Activated T-cell treated with anti-CD3 and anti-CD28 coated beads for 48 hours (primary cell): ENCODE measurements at regions not wholly inside any gene's neighbourhood (a gene's known extent, or its start where the extent isn't known, plus 50 kb on each side); places are given as distances from the start of the nearest gene placed in this dataset.
"Not testable (repeated sequence)": the region's sequence is repeated elsewhere in the genome, so short reads cannot be mapped to it uniquely, and the experiment has no call there.

ENCODE experiments used
- DNase-seq: peaks from one replicate; pipeline ENCODE4 v3.0.0-alpha.2; 2020; ENCODE audit warnings: low read depth

DNA sequence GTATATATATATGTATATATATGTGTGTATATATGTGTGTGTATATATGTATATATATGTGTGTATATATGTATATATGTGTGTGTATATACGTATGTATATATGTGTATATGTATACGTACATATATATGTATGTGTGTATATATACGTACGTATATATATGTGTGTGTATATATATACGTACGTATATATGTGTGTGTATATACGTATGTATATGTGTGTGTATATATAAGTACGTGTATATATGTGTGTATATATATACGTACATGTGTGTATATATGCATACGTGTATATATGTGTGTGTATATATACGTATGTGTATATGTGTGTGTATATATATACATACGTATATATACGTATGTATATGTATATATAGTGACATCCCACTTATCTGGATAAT, 154.4 kb downstream of the CDRT15L2 start:
- DNase-seq: no peak

DNA sequence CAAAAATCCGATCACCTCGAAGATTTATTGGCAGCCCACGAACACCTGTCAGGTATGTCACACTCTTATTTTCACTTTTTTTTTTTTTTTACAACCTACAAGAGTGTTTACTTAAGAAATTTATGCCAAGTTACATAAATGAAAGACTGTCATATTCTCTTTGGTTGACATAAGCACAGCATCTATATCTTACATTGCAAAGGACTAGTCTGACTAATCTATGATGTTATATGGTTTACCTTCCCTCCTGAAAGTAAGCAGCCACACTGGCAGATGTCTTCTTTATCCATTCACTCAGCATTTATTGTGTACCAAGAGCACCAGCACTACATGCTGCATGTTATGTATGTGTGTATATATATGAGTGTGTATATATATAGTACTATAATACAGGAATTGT, 156.3 kb downstream of the CDRT15L2 start:
- DNase-seq: no peak

DNA sequence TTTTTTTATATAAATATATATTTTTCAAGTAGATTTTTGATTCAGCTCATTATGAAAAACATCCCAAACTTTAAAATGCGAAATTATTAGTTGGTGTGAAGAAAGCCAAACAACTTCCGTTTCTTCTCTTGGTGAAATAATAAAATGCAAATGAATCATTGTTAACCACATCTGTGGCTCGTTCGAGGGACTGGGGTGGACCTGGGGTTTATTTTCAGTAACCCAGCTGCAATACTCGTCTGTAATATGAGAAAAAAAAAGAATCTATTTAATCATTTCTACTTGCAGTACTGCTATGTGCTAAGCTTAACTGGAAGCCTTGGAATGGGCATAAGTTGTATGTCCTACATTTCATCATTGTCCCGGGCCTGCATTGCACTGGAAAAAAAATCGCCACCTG, 158.1 kb downstream of the CDRT15L2 start:
- not testable (repeated sequence) for DNase-seq

DNA sequence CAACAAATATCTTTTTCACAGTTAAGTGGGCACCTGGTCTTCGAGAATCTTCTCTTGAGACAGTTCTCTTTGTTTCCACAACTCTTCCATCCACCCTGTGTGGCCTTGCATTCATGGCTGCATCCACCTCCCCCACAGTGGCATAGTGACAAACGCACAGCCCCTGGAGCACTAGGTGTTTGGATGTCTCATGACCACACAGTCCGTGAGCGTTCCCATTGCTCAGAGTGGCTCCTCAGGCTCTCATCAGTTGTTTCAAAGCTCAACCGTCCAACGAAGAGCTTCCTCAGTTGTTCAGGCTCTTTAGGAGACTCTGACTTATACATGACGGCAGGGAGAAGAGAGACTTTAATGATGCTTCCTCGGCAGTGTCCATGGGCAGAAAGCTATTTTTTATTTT, 191.6 kb downstream of the CDRT15L2 start:
- no peak for DNase-seq

DNA sequence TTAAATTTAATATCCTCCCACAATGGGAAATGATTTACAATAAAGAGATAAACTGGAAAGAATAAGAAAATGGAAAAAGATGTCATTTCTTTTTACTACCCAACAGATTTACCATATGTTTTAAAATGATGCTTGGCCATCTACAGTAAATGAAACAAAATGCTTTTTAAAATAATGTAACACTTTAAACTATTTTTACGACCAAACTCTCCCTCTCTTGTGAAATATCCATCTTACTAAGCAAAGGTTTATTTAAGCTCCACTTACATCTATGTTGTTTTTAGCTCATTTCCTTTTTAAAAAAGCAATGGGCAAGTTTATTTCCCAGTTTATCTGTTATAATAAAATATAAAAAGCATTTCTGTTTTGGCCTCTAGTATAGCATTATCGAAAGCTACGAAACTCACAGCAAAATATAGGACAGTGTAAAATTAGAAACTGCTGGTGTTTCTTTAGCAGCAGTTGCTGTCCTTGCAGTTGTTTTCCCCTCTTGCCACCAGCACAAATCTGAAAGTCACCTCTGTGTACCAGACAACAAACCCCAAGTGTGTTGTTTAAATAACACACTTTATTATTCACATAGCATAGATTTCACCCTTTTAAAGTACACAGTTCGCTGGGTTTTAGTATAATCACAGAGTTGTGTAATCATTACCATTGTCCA, 195.1 kb downstream of the CDRT15L2 start:
- no peak for DNase-seq

DNA sequence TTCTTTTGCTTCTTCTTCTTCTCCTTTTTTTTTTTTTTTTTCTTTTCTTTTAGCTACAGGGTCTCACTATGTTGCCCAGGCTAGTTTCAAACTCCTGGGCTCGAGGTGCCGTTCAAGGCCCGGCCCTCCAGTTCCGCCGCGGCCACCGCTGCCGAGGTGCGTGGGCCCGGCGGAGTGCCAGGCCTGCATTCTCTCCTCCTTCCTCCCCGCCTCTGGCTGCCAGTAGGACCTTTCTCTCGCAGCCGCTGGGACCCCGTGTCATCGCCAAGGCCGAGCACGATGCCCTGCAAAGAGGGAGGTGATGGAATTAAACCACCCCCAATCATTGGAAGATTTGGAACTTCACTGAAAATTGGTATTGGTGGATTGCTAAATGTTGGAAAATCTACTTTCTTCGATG, 195.8 kb downstream of the CDRT15L2 start:
- no peak for DNase-seq

DNA sequence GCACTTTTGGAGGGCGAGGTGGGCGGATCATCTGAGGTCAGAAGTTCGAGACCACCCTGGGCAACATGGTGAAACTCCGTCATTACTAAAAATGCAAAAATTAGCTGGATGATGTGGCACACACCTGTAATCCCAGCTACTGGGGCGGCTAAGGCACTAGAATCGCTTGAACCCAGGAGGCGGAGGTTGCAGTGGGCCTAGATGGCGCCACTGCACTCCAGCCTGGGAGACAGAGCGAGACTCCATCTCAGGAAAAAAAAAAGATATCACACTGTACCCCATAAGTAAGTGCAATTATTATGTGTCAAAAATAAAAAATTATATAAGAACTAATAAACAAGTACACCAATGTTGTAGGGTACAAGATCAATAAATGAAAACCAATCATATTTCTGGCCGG, 200.0 kb downstream of the CDRT15L2 start:
- no peak for DNase-seq

DNA sequence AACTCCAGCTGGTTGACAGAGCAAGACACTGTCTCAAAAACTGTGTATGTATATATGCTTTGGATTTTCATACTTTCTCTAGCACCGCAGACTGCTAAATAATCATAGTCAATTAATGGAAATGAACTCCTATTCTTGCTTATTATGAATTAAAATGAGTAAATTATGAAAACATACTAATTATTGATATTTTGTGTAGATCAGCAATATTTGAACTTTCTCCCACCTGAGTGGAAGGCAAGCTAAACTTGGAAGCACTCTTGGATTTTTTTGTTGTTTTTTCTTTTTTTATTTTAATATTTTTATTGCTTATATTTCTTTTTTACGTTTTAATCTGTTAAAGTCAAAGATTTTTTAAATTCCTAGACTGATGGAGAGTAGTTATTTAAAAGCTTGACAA, 201.7 kb downstream of the CDRT15L2 start:
- DNase-seq: no peak

DNA sequence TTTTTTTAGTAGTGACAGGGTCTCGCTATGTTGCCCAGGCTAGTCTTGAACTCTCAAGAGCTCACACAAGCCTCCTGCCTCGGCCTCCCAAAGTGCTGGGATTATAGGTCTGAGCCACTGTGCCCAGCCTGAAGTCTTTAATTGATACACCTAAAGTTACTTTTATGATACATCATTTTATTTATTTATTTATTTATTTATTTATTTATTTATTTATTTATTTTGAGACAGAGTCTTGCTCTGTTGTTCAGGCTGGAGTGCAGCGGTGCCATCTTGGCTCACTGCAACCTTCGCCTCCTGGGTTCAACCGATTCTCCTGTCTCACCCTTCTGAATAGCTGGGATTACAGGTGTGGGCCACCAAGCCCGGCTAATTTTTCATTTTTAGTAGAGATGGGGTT, 202.3 kb downstream of the CDRT15L2 start:
- not testable (repeated sequence) for DNase-seq

DNA sequence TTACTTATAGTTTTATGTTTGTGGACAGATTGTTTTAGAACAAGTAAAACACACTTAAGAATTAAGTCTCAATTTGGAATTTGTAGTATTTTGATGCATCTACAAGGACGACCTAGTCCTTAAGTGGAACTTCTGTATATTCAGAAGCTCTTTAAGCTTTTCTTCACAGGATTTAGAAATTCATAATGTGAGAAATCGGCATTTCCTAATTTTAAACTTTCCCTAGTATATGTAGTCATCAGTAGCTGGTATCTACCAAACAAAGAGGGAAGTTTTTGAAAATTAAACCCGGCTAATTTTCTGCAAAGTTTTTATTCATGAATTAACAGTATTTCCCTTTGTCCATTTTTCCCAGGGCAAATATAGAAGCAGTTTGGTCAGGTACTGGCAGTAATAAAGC, 203.6 kb downstream of the CDRT15L2 start:
- DNase-seq: no peak

DNA sequence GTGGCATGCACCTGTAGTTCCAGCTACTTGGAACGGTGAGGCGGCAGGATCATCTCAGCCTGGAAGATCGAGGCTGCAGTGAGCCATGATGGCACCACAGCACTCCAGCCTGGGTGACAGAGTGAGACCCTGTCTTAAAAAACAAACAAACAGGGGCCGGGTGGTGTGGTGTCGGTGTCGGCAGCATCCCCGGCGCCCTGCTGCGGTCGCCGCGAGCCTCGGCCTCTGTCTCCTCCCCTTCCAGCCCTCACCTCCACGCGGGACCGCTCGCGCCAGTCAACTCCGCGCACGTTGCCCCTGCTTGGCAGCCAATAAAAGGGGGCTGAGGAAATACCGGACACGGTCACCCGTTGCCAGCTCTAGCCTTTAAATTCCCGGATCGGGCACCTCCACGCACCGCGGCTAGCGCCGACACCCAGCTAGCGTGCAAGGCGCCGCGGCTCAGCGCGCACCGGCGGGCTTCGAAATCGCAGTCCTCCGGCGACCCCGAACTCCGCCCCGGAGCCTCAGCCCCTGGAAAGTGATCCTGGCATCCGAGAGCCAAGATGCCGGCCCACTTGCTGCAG, 204.7 kb downstream of the CDRT15L2 start:
- no peak for DNase-seq

DNA sequence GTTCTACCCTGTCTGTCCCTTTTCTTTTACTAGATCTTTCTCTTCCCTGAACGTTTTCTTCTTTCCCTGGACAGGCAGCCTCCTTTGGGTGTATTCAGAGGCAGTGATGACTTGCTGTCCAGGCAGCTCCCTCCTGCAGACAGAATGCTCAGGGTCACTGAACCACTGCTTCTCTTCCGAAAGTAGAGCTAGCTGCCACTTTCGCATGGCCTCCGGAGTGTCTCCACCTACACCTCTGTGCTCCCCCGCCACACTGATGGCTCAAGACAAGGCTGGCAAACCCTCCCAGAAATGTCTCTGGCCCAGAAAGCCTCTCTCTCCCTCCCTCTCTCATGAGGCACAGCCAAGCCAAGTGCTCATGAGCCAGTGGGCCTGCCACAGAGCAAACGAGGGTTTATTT, 207.8 kb downstream of the CDRT15L2 start:
- no peak for DNase-seq

DNA sequence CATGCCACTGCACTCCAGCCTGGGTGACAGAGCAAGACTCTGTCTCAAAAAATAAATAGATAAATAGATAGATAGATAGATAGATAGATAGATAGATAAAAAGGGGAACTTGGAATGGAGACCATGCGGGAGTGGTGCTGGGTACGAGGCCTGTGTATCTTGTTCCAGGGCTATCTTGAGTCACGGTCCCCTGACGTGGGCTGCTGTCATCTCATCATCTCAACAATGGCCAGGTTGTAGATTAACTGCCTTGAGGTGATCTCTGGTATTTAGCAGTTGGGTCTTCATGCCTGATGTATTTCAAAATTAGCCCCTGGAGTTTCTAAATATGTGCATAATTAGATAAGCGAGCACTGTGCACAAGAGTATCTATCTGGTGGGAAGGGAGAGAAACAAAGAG, 212.1 kb downstream of the CDRT15L2 start:
- no peak for DNase-seq

DNA sequence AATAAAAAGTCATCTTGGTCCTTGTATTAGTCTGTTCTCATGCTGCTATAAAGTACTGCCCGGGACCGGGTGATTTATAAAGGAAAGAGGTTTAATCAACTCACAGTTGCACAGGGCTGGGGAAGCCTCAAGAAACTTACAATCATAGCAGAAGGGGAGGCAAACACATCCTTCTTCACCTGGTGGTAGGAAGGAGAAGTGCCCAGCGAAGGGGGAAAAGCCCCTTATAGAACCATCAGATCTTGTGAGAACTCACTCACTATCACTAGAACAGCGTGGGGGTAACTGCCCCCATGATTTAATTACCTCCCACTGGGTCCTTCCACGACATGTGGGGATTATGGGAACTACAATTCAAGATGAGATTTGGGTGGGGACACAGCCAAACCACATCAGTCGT, 215.0 kb downstream of the CDRT15L2 start:
- DNase-seq: not testable (repeated sequence)

DNA sequence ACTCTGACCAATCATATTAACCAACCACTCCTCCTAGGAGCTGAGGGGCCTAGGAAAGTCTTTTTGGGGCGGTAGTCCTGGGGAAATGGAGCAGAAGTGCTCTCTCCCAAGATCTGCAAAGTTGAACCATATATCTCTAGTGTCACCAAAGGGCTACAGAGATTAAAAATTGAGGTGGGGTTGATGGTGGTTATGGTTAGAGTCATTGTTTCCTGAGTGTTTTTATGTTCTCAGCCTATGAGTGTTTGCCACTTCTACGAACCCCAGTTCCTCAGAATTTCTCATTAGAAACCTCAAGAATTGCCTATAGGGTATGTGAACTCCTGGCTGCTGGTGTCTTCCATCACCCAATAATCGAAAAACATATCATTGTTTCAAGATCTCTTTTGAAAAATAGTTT, 217.8 kb downstream of the CDRT15L2 start:
- DNase-seq: no peak

DNA sequence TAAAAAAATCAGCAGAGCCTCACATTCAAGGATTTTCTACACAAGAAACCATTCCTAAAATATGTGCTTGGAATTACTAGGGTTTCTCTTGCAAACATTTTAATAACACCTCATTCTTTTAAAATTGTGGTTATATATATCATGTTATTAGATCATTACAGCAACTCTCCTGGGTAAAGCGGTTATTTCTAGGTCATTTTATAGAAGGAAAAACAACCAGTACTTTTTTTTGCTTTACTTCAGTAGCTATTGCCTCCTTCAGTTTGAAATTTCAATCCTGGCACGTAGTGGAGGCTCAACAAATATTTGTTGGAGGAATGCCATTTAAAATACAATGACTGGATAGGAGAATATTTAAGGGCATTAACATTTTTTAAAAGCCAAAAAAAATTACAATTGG, 220.6 kb downstream of the CDRT15L2 start:
- no peak for DNase-seq

DNA sequence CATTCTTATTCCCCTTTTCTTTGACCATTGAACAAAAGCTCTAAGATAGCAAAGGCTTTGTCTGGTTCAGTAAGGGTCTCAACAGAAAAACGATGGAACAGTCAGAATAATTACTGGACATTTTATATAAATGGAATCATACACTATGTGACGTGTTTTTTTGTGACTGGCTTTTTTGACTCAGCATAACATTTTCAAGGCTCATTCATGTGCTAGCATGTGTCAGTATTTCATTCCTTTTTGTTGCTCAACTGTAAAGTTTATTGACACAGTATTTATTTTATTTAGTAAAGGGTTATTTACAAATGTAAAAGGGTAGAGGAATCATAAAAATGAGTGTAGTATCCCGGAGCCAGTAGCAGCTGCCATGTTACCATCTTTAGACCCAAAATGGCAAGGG, 226.2 kb downstream of the CDRT15L2 start:
- no peak for DNase-seq

DNA sequence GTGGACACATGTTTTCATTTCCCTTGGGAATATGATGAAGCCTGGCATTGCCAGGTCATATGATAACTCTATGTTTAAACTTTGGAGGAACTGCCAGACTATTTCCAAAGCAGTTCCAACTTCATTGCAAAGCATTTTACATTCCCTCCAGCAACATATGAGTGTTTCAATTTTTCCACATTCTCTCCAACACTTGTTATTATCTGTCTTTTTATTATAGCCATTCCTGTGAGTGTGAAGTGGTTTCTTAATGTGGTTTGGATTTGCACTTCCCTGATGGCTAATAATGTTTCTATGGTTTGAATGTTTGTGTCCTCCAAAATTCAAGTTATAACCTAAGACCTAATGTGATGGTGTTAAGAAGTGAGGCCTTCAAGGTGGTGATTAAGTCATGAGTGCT, 228.0 kb downstream of the CDRT15L2 start:
- DNase-seq: not testable (repeated sequence)

DNA sequence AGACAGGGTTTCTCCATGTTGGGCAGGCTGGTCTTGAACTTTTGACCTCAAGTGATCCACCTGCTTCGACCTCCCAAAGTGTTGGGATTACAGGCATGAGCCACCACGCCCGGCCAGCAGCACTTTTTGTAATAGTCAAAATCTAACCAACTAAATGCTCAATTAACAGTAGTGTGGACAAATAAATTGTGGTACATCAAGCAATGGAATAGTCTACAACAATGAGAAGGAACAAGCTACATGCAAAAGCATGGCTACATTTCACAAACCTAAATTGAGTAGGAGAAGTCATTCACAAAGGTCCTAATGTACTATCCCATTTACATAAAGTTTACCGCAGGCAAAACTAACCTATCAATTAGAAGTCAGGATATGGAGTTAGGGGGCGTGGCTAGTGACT, 227.4 kb downstream of the USP22 start:
- DNase-seq: not testable (repeated sequence)

DNA sequence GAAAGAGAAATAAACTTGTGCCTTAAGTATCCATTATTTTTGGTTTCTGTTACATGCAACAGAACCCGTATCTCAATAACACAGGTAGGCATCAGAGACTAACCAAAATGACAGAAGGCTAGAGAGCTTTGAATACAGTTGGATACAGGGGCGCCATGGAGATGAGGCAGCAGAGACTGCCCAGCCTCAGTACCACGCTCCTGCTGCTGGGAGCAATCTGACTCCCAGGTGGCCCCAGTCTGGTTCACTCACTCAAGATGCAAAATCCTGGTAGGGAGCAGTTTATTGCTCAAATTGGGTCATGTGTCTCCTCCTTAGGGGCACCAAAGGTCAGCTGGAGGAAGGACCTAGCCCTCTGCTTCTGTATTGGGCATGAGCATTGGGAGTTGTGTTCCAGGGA, 218.9 kb downstream of the USP22 start:
- no peak for DNase-seq

DNA sequence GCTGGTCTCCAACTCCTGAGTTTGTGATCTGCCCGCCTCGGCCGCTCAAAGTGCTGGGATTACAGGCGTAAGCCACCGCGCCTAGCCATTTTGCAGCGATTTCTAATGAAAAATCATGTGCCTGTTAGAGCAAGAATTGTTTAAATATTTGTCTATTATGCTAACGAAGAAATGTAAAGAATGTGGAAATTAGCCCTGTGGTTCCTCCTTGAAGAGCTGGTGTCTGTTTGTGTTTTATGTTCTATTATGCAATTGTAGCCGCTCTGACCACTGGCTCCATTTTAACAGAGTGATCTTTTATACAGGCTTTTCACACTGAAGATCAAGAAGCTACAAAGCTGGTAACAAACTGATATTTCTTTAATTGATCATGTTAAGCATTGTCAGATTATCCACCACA, 217.3 kb downstream of the USP22 start:
- no peak for DNase-seq

DNA sequence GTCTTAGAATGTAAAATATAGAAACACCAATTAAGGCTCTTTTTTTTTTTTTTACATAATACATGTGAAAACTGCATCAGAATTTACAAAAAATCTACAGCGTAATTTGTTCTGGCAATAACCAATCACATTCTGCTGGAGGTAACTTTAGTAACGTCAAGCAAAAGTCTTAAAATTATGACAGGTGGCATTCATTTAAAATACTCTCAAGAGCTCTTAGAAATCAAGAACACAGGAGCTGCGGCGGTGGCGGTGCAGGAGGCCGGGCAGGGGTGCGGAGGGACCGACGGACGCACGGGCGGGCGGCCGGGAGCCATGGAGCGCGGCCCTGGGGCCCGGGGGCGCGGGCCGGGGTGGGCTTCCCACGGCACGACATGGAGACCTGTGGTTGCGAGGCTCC, 202.4 kb downstream of the USP22 start:
- not testable (repeated sequence) for DNase-seq

DNA sequence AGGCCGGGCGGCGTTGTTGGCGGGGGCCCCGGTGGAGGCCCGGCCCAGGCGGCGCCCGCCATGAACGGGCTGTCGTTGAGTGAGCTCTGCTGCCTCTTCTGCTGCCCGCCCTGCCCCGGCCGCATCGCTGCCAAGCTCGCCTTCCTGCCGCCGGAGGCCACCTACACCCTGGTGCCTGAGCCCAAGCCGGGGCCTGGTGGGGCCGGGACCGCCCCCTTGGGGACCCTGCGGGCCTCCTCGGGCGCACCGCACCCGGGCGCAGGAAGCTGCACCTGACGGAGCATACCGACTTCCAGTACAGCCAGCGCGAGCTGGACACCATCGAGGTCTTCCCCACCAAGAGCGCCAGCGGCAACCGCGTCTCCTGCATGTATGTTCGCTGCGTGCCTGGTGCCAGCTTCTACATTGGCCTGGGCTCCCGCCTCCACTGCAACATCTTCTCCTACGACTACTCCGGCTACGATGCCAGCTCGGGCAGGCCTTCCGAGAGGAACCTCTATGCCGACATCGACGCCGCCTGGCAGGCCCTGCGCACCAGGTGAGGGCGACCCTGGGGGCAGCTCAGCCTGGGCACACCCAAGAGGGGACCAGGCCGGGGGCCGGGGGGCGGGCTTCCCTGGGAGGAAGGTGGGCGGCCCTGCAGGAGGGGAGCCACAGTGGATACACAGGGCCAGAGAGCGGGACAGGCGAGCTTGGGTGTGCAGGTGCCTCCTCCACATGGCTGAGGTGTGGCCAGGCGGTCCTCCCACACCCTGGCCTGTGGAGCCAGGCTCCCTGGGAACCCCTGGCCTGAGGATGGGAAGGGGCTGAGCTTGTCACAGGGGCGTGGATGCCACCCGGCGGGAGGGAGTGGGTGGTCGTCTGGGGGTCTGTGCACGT, 201.6 kb downstream of the USP22 start:
- not testable (repeated sequence) for DNase-seq
